HUES64 (cell line): ENCODE measurements at regions not wholly inside any gene's neighbourhood (a gene's known extent, or its start where the extent isn't known, plus 50 kb on each side); places are given as distances from the start of the nearest gene placed in this dataset.

Source experiments
- H3K27ac ChIP-seq: 2 replicates; pipeline ENCODE4 v1.7.0; 2013; ENCODE audit warnings: low read depth, low read length, inconsistent platforms
- H3K27me3 ChIP-seq: 2 replicates; pipeline ENCODE4 v1.6.1; 2013; ENCODE audit warnings: mild to moderate bottlenecking, low read length; ENCODE audit not compliant: insufficient read depth
- H3K36me3 ChIP-seq: 2 replicates; pipeline ENCODE4 v1.6.1; 2013; ENCODE audit warnings: mild to moderate bottlenecking, low read length; ENCODE audit not compliant: insufficient read depth
- H3K4me1 ChIP-seq: 2 replicates; pipeline ENCODE4 v1.6.1; 2013; ENCODE audit warnings: mild to moderate bottlenecking, low read length, moderate library complexity; ENCODE audit not compliant: insufficient read depth
- H3K4me3 ChIP-seq: 2 replicates; pipeline ENCODE4 v1.5.1; 2013; ENCODE audit warnings: mild to moderate bottlenecking, low read length, moderate library complexity
- H3K9ac ChIP-seq: 2 replicates; pipeline ENCODE4 v1.6.1; 2013; ENCODE audit warnings: mild to moderate bottlenecking, low read depth, low read length
- H3K9me3 ChIP-seq: 2 replicates; pipeline ENCODE4 v1.6.1; 2013; ENCODE audit warnings: low read depth, low read length; ENCODE audit not compliant: insufficient read depth
- WGBS: fragments of 150-250, 120-280 bp; methylation state at CpG from one replicate; pipeline ENCODE4 v1.1.7; 2013; ENCODE audit warnings: missing lambda C conversion rate; 5-methylcytosine and 5-hydroxymethylcytosine counted together

DNA sequence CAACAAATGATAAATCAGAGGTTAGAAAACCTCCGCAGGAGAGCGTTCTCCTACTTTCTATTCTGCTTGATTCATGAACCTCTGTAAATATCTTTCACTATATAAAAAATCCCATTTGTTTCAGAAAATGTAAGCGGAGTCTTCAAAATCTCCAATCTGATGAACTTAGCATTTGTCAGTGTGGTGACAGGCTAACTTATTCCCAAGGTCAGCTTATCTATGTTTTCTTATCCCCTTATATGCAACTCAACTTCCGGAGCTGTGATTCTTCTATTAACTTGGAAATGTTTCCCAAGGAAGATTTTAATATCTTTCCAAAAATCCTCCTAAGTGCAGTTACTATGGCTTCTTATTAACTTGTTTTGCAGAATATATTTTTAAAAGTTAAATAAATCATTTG lies 87.5 kb upstream of the C1QTNF7 start:
- H3K4me1 ChIP-seq, result peaks cover 16% of the 10 kb centered on the region; the same call in 1 of the 2 replicates
- no peak overlapping the region for H3K27ac ChIP-seq
- H3K4me3 ChIP-seq, result no peak overlapping the region
- no peaks in the 10 kb centered on the region for H3K27me3 ChIP-seq
- WGBS, result 96% methylated on average over 4 of the region's 4 CpGs
- H3K9me3 ChIP-seq, result no peaks in the 10 kb centered on the region
- H3K36me3 ChIP-seq, result no peaks in the 10 kb centered on the region
- H3K9ac ChIP-seq, result no peak overlapping the region

DNA sequence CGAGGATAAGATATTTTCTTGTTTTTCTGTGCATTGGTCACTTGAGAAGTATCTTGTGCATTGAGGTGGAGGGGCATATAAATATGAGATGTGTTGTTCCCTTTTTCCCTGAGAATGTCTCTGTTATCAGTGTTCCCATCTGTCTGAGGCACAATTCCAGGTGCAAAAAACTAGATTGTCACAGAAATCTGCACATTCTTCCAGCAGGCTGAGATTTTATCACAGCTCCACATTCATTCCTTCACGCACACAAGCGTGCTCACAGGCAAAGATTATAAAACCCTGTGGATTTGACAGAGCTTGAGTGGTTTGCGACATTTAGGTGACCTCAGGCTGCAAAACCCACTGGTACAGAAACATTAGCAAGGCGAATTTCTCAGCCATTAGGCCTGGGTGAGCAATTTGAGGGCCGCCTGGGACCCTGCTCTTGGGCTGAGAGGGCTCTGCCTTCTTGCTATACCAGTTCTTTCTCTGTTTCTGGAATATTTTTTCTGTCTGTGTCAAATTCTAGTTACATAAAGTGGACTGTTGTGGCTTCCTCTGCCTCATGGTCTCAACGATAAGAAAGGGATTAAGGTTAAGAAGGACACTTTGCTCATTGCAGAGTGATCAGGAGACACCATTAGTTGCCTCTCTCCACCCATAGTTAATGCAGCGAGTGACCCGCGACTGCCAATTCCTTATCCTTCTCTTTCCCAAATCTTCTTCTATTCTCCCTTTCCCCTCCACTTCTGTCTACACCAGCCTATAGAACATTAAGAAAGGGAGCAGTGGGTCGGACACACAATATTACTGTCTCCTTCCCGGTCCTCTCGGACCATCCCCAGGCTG lies 86.7 kb upstream of the C1QTNF7 start:
- H3K36me3 ChIP-seq, result no peaks in the 10 kb centered on the region
- H3K4me3 ChIP-seq, result no peak overlapping the region
- H3K9ac ChIP-seq, result no peak overlapping the region
- WGBS, result 92% methylated on average over 13 of the region's 13 CpGs
- H3K27me3 ChIP-seq, result no peaks in the 10 kb centered on the region
- H3K9me3 ChIP-seq, result no peaks in the 10 kb centered on the region
- no peak overlapping the region for H3K27ac ChIP-seq
- H3K4me1 ChIP-seq, result peaks cover 10% of the 10 kb centered on the region; the same call in 1 of the 2 replicates

DNA sequence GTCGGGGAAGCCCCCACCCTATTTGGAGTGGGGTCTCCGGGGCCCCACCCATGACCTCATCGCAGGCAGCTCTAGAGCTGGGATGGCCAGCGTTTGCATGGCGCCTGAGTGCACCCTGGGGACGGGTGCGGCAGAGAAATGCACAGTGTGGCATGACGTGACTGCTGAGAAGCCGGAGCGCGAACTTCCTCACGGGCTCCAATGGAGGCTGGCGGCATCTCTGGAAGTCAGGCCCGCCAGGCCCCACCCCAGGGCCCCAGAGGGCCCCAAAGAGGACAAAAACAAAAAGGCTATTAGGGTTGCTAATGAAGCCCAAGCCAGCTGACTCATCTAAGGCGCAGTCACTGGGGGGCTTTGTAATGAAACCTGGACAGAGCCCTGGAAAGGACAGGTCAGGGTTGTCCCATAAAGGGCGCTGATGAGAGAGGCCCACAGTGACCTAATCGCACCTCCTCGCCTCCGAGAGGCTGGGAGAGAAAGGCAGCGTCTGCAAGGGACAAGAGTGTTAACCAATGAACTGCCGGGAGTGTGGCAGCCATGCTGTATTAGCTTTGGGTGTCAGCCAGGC lies 86.0 kb upstream of the C1QTNF7 start:
- Histone ChIP-seq H3K27ac (no peak overlapping the region), H3K9me3 (no peaks in the 10 kb centered on the region), H3K36me3 (no peaks in the 10 kb centered on the region), H3K9ac (no peak overlapping the region), H3K4me3 (no peak overlapping the region), H3K4me1 (peaks cover 5% of the 10 kb centered on the region; the same call in 1 of the 2 replicates), H3K27me3 (no peaks in the 10 kb centered on the region)
- 94% methylated on average over 21 of the region's 21 CpGs for WGBS

DNA sequence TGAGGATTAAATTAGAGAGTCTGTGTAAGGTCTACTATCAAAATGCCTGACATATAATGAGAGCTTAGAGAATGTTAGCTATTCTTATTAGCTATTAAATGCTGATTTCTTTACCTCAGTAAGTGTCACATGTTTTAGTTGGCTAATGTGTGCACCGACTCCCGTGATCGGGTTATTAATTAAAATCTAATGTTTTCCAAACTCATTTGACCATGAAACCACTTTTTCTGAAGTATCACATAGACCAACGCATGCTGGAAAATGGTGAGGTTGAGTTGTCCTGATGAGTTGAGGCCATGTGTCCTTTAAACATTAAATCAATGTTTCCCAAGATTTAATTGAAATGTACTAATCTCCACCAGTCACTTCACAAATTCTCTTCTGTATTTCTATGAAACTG lies 84.8 kb upstream of the C1QTNF7 start:
- H3K9ac ChIP-seq, result no peak overlapping the region
- 0 out of 2 replicates have a peak, but pooled peaks cover 5% of the 10 kb centered on the region for H3K4me1 ChIP-seq
- H3K9me3 ChIP-seq, result no peaks in the 10 kb centered on the region
- no peak overlapping the region for H3K27ac ChIP-seq
- WGBS, result no CpG with 5 or more reads among the region's 4 CpGs
- no peaks in the 10 kb centered on the region for H3K27me3 ChIP-seq
- no peaks in the 10 kb centered on the region for H3K36me3 ChIP-seq
- H3K4me3 ChIP-seq, result no peak overlapping the region

DNA sequence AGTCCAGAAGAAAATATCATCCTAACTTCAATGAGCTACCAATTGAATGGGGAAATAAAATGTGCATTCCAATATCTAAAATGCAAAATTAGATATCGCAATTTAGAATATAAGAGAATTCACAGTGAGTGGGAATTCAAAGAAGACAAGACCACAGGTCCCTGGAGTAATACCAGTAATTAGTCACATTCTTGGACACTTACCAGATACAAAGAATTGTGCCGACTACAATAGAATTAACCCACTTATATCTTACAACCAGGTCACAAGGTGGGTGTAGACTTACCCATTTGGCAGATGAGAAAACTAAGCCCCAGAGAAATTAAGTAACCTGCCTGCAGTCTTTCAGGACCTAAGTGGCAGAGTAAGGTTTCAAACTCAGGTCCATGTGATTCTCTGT lies 84.3 kb upstream of the C1QTNF7 start:
- Histone ChIP-seq H3K27ac (no peak overlapping the region), H3K9me3 (no peaks in the 10 kb centered on the region), H3K4me1 (0 out of 2 replicates have a peak, but pooled peaks cover 5% of the 10 kb centered on the region), H3K27me3 (no peaks in the 10 kb centered on the region), H3K9ac (no peak overlapping the region), H3K4me3 (no peak overlapping the region), H3K36me3 (no peaks in the 10 kb centered on the region)
- WGBS, result 100% methylated on average over 1 of the region's 2 CpGs

DNA sequence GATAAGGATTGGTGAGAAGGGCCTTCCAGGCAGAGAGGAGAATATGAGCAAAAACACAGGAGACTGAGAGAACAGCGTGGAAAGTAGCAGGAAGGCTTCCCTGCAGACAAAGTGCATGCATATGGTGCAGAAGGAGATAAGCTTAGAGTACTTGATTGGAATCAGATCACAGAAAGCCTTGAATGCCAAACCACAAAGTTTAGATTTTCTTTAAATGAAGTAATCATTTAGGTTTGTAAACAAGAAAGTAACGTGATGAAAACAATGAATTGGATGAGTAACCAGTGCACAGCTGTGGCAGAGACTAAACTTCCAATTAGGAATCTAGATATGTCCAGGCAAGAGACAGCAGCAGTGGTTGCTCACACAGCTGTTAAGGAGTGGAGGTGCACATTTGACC lies 83.8 kb upstream of the C1QTNF7 start:
- no peaks in the 10 kb centered on the region for H3K9me3 ChIP-seq
- no peak overlapping the region for H3K4me3 ChIP-seq
- H3K36me3 ChIP-seq, result no peaks in the 10 kb centered on the region
- no peak overlapping the region for H3K9ac ChIP-seq
- H3K27me3 ChIP-seq, result no peaks in the 10 kb centered on the region
- H3K4me1 ChIP-seq, result 0 out of 2 replicates have a peak, but pooled peaks cover 5% of the 10 kb centered on the region
- no peak overlapping the region for H3K27ac ChIP-seq
- WGBS, result 89% methylated on average over 2 of the region's 2 CpGs

DNA sequence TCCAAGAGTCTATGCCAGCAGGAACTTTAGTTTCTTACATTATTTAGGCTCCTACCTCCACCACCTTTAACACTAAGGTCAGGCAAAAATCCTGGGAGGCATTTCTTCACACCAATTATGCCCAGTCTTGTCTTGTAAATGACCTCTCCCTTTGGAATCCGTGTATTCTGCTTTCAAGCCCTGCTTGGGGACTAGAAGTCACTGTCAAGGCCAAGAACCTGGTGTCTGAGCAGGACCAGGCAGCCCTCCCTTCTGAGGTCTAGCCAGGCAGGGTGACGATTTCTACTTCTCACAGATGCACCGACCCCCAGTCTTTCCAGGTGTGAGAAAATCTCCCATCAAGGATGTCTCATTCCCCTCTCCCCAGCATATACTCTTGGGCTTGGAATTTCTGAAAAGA lies 82.7 kb upstream of the C1QTNF7 start:
- Histone ChIP-seq H3K36me3 (no peaks in the 10 kb centered on the region), H3K27me3 (no peaks in the 10 kb centered on the region), H3K27ac (no peak overlapping the region), H3K4me3 (no peak overlapping the region), H3K9me3 (no peaks in the 10 kb centered on the region), H3K4me1 (0 out of 2 replicates have a peak, but pooled peaks cover 5% of the 10 kb centered on the region), H3K9ac (no peak overlapping the region)
- WGBS, result 29% methylated on average over 3 of the region's 3 CpGs

DNA sequence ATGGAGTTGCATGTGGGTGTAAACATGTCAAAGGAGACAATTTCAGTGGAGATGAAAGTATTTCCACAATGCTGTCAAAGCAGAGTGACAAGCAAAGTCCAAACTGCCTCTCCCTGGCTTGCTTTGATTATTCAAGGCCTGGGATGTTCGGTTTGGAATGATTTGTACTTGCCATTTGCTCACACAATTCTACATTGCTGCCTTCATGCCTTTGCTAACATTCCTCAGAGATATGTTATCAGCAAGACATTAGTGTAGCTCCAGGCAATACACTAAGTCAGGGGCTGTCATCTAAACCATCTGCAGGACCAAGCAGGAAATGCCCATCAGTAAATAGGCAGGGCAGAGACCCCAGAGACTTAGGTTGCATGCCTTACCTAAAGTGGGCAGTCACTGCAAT lies 79.6 kb upstream of the C1QTNF7 start:
- Histone ChIP-seq H3K9ac (no peak overlapping the region), H3K4me3 (no peak overlapping the region), H3K9me3 (no peaks in the 10 kb centered on the region), H3K4me1 (0 out of 2 replicates have a peak, but pooled peaks cover 5% of the 10 kb centered on the region), H3K27ac (no peak overlapping the region), H3K36me3 (no peaks in the 10 kb centered on the region), H3K27me3 (no peaks in the 10 kb centered on the region)
- WGBS, result 84% methylated on average over 1 of the region's 1 CpG

DNA sequence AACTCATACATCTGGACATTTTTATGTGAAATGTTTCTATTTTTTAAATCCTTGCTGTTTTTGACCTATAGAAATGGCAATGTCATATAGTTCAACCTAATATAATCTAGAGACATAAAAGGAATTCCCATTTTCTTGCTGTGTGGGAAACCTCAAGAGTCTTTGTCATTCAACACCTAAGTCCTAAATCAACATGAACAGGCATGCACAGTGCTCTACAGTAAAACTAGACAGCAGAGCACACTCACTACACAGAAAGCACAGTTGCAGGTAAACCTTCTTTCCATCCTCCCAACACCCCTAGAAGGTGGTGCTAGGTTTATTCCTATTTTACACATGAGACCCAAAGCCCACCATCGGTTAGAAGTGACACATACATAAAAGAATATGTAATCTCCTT lies 79.1 kb upstream of the C1QTNF7 start:
- Histone ChIP-seq H3K4me1 (0 out of 2 replicates have a peak, but pooled peaks cover 5% of the 10 kb centered on the region), H3K27me3 (no peaks in the 10 kb centered on the region), H3K4me3 (no peak overlapping the region), H3K27ac (no peak overlapping the region), H3K36me3 (no peaks in the 10 kb centered on the region), H3K9me3 (no peaks in the 10 kb centered on the region), H3K9ac (no peak overlapping the region)
- 88% methylated on average over 1 of the region's 1 CpG for WGBS

DNA sequence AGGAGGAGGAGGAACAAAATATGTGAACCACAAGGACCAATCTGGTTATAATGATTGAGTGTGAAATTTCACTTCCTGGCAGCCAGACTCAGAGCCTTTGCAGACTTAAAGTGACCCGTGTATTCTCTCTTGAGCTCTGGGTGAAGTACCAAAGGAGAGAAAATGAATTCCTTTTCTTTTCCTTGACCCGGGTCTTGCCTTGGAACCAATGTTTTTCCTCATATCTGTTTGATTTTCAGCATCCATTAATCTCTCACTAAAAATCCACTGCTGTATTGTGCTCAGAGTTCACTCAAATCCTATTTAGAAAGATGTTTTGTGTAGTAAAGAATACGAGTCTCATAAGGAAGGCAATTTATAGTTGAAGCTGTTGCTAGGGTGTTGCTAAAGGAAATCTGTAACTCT lies 78.3 kb upstream of the C1QTNF7 start:
- 80% methylated on average over 3 of the region's 3 CpGs for WGBS

DNA sequence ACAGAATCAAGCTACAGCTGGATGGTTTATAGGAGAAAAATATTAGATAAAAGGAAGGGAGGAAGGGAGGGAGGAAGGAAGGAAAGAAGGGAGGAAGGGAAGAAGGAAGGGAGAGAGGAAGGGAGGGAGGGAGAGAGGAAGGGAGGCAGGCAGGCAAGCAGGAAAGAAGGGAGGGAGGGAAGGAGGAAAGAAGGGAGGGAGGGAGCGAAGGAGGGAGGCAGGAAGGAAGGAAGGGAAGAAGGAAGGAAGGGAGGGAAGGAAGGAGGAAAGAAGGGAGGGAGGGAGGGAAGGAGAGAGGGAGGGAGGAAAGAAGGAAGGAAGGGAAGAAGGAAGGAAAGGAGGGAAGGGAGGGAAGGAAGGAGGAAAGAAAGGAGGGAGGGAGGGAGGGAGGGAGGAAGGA lies 77.9 kb upstream of the C1QTNF7 start:
- Histone ChIP-seq H3K9me3 (no peaks in the 10 kb centered on the region), H3K9ac (no peak overlapping the region), H3K4me1 (peaks cover 4% of the 10 kb centered on the region; the same call in 1 of the 2 replicates), H3K27ac (no peak overlapping the region), H3K4me3 (no peak overlapping the region), H3K27me3 (no peaks in the 10 kb centered on the region), H3K36me3 (no peaks in the 10 kb centered on the region)
- 98% methylated on average over 1 of the region's 1 CpG for WGBS

More for the DNA sequence above, 78.3 kb upstream of the C1QTNF7 start:
- Histone ChIP-seq H3K27ac (no peak overlapping the region), H3K4me1 (0 out of 2 replicates have a peak, but pooled peaks cover 5% of the 10 kb centered on the region), H3K9me3 (no peaks in the 10 kb centered on the region), H3K27me3 (no peaks in the 10 kb centered on the region), H3K9ac (no peak overlapping the region), H3K4me3 (no peak overlapping the region), H3K36me3 (no peaks in the 10 kb centered on the region)
